Peyer's patch (tissue), 4 donors: ENCODE measurements at regions not wholly inside any gene's neighbourhood (a gene's known extent, or its start where the extent isn't known, plus 50 kb on each side); places are given as distances from the start of the nearest gene placed in this dataset.

Source experiments
- DNase-seq, 3 donors: peaks; one replicate each; pipeline ENCODE4 v3.0.0-alpha.2; 2017 to 2019
- H3K27ac ChIP-seq, 4 donors: fragments of 200-600 bp; sonication (generic); one replicate each; pipeline ENCODE4 v1.5.1; 2016 to 2019
- H3K27me3 ChIP-seq, 2 donors: fragments of 200-600 bp; sonication (generic); one replicate each; pipeline ENCODE4 v1.5.1; 2019
- H3K36me3 ChIP-seq, 3 donors: fragments of 200-600 bp; sonication (generic); one replicate each; pipeline ENCODE4 v1.5.1; 2016 to 2019
- H3K4me1 ChIP-seq, 4 donors: fragments of 200-600 bp; sonication (generic); one replicate each; pipeline ENCODE4 v1.5.1; 2016 to 2019
- H3K4me3 ChIP-seq, 4 donors: fragments of 200-600 bp; sonication (generic); 1 replicate in 3 of 4; 2 replicates in 1 of 4; pipeline ENCODE4 v1.5.1; 2016 to 2019; ENCODE audit warnings: mild to moderate bottlenecking in 1 of 4
- H3K9me3 ChIP-seq, 4 donors: fragments of 200-600 bp; sonication (generic); one replicate each; pipeline ENCODE4 v1.5.1; 2016 to 2019; ENCODE audit warnings: mild to moderate bottlenecking in 1 of 4
- POLR2A ChIP-seq, 2 donors: fragments of 450-650 bp; IDR thresholded peaks; one replicate each; pipeline ENCODE4 v1.5.1; 2017; ENCODE audit warnings: antibody characterized with exemption in 2 of 2, mild to moderate bottlenecking in 2 of 2, moderate library complexity in 2 of 2
- TF ChIP-seq, protein P1 (sequence below), 6 experiments: fragments of 450-650 bp in 4 of 6; fragments of 200-600 bp in 2 of 6; sonication (generic) in 1 of 6; IDR thresholded peaks; one replicate each; pipeline ENCODE4 v1.5.1; 2017 to 2019; ENCODE audit warnings: antibody characterized with exemption in 6 of 6, mild to moderate bottlenecking in 3 of 6, moderate library complexity in 1 of 6

- TF ChIP-seq POLR2A (IDR thresholded peaks at IDR 0.05), result no peak
- TF ChIP-seq, protein P1, sequence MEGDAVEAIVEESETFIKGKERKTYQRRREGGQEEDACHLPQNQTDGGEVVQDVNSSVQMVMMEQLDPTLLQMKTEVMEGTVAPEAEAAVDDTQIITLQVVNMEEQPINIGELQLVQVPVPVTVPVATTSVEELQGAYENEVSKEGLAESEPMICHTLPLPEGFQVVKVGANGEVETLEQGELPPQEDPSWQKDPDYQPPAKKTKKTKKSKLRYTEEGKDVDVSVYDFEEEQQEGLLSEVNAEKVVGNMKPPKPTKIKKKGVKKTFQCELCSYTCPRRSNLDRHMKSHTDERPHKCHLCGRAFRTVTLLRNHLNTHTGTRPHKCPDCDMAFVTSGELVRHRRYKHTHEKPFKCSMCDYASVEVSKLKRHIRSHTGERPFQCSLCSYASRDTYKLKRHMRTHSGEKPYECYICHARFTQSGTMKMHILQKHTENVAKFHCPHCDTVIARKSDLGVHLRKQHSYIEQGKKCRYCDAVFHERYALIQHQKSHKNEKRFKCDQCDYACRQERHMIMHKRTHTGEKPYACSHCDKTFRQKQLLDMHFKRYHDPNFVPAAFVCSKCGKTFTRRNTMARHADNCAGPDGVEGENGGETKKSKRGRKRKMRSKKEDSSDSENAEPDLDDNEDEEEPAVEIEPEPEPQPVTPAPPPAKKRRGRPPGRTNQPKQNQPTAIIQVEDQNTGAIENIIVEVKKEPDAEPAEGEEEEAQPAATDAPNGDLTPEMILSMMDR (IDR thresholded peaks at IDR 0.05), result no peak
- Histone ChIP-seq H3K27ac (no peak overlapping the region), H3K9me3 (no peaks in the 10 kb centered on the region), H3K4me1 (no peaks in the 10 kb centered on the region), H3K4me3 (no peak overlapping the region), H3K27me3 (no peaks in the 10 kb centered on the region), H3K36me3 (no peaks in the 10 kb centered on the region)
- no peak for DNase-seq
Observed at GRCh38 chr4:173699841-173700475, 169.9 kb upstream of the HAND2 start.

GRCh38 chr4:173698557-173699262 is 168.7 kb upstream of the HAND2 start:
- no peak for DNase-seq
- no peak for TF ChIP-seq POLR2A (IDR thresholded peaks at IDR 0.05)
- TF ChIP-seq, protein P1 (IDR thresholded peaks at IDR 0.05), result no peak
- Histone ChIP-seq H3K4me3 (no peak overlapping the region), H3K9me3 (no peaks in the 10 kb centered on the region), H3K4me1 (no peaks in the 10 kb centered on the region), H3K27me3 (no peaks in the 10 kb centered on the region), H3K36me3 (no peaks in the 10 kb centered on the region), H3K27ac (no peak overlapping the region)

DNA sequence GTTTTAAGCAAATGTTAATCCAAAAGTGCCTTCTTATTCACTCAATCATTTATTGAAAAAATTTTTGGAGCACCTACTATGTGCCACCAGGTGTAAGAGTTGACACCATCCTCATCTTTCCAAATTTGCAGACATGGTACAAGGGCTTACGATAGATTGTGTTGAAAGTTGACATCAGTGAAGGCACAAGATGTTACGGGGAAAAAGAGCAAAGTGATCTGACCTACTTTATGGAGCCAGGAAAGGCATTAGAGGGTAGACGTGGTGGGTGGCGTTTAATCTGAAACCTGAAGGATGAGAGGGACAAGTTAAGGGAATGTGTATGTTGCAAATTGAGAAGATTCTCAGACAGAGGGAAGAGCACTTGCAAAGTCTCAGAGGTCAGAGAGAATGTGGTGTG is 167.8 kb upstream of the HAND2 start:
- Histone ChIP-seq H3K36me3 (no peaks in the 10 kb centered on the region), H3K9me3 (no peaks in the 10 kb centered on the region), H3K4me1 (no peaks in the 10 kb centered on the region), H3K27ac (no peak overlapping the region), H3K27me3 (no peaks in the 10 kb centered on the region), H3K4me3 (no peak overlapping the region)
- TF ChIP-seq POLR2A (IDR thresholded peaks at IDR 0.05), result no peak
- TF ChIP-seq, protein P1 (IDR thresholded peaks at IDR 0.05), result no peak
- no peak for DNase-seq

DNA sequence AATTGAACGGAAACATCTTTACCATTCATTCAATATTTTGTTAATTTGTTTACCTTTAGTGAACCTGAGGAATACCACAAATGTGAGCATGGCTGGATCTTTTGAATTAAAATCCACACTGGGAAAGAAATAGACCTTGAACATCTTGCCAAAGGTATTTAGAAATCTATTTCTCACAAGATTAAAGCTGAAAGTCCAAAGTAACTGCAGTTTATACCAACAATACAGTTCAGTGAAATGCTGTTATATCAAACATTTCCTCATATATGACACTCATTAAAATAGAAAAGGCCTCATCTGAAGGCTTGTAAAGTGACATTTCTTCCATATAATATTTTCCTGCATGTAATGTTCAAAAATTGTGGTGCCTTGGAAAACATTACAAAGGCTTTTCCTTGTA is 166.5 kb upstream of the HAND2 start:
- Histone ChIP-seq H3K36me3 (no peaks in the 10 kb centered on the region), H3K4me1 (no peaks in the 10 kb centered on the region), H3K27ac (no peak overlapping the region), H3K9me3 (no peaks in the 10 kb centered on the region), H3K27me3 (no peaks in the 10 kb centered on the region), H3K4me3 (no peak overlapping the region)
- no peak for TF ChIP-seq POLR2A (IDR thresholded peaks at IDR 0.05)
- TF ChIP-seq, protein P1 (IDR thresholded peaks at IDR 0.05), result no peak
- no peak for DNase-seq

DNA sequence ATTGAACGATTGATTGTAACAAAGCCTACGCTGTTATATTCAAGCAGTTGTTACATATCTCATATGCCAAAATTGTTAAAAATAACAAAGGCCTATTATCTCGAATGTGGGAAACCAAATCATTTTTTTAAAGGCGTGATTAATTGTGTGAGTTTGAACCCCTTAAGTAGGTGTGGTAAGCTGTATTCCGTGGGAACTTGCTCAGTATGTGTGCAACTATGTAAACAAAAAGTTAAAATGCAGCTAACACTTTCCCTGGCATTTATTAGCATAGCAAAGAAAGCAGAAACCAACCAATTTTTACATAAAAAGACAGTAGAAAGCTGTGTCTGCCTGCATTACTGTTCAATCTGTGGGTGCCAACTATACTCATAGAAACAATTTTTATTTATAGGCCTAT is 166.0 kb upstream of the HAND2 start:
- Histone ChIP-seq H3K27ac (no peak overlapping the region), H3K4me3 (no peak overlapping the region), H3K4me1 (no peaks in the 10 kb centered on the region), H3K27me3 (no peaks in the 10 kb centered on the region), H3K36me3 (no peaks in the 10 kb centered on the region), H3K9me3 (no peaks in the 10 kb centered on the region)
- TF ChIP-seq, protein P1 (IDR thresholded peaks at IDR 0.05), result no peak
- no peak for TF ChIP-seq POLR2A (IDR thresholded peaks at IDR 0.05)
- no peak for DNase-seq
